Activated T-cell treated with anti-CD3 and anti-CD28 coated beads, Interleukin-2, amount 50 U/mL, for 1 hour (primary cell): ENCODE measurements at regions not wholly inside any gene's neighbourhood (a gene's known extent, or its start where the extent isn't known, plus 50 kb on each side); places are given as distances from the start of the nearest gene placed in this dataset.
"Not testable (repeated sequence)": the region's sequence is repeated elsewhere in the genome, so short reads cannot be mapped to it uniquely, and the experiment has no call there.

Experiments
- DNase-seq: peaks from one replicate; pipeline ENCODE4 v3.0.0-alpha.2; 2020

DNA sequence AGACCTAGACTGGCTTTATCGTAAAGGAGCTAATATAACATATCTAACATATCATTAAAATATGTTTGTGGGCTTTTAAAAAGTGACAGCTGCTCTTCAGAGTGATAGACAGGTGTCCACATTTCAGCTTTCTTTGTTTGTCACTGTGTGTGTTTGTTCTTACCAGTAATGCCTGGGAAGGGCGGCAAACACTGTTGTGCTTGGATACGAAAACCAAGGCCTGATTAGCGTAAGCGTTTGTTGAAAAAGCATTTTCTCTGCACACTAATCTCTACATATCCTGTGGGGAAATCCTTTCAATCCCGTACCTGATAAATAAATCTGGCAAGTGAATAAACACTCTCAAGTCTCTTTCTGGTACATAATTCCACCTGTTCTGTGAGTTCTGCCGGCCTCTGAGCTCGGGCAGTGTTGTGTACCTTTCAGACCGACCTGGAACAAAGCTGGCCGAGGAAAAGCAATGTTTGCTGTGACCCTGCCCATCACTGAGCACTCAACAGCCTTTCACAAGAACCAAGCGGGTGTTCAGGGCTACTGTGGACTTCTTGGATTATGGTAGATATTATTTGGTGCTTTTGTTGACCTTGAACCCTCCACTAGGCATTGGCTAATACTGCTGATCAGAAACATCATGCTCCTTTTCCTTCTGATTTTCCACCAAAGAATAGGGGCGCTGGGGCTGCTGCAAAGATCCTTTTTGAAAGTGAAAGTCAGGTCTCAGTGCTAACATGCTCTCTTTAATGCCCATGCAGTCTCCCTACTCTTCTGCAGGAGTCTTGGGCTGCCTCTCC lies 100.4 kb downstream of the CD83 start:
- no peak for DNase-seq

DNA sequence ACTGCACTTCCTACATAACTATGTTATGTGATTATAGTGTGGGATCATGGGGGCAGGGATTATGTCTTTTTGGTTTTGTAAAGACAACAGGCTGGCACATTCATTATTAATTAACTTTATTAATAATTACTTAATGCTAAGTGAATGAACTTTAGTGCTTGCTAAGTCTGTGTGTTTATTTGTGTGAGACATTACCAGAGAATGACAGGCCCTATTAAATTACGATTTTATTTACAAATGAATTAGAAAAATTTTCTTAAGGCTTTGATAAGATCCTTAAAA lies 100.9 kb downstream of the CD83 start:
- no peak for DNase-seq

DNA sequence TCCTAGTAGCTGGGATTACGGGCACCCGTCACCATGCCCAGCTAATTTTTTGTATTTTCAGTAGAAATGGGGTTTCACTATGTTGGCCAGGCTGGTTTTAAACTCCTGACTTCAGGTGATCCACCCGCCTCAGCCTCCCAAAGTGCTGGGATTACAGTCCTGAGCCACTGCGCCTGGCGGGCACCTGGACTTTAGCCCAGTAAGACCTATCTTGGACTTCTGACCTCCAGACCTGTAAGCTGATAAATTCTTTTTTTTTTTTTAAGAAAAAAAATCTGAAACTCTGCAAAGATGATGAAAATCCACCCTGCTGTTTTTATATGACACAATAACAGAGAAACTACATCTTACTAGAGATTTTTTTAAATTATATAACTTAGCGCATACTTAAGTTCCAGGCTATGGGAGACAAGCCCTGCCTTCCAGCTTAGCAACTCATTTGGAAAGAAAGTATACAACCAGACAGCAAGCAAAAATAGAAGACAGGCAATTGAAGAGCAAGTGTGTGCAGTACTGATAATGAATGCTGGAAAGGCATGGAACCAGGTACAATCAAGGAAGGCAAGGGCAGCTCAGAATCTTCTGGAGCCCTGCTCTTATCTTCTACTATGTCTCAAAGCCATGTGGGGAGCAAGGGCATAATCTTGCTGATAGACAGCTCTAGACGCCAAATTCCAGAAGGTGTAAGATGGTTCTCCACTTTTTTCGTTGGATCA lies 104.2 kb downstream of the CD83 start:
- DNase-seq, result no peak

DNA sequence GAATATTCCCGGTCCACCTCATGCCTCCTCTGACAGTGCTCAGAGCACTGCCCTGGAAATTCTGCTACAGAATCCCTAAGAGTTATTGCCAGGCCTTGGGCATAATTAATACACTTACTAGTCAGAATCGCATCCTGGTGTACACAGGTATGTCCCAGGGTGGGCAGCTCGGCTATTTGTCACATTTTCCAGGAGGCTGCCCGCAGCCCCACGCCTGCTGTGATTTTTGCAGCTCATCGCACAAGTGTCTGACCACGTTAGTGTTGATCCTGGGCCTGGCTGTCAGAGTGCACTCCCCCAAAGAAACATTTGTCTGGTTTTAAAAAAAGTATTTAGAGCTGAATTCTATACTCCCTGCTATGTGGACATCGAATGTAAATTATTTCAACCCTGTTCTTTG lies 105.4 kb downstream of the CD83 start:
- no peak for DNase-seq

DNA sequence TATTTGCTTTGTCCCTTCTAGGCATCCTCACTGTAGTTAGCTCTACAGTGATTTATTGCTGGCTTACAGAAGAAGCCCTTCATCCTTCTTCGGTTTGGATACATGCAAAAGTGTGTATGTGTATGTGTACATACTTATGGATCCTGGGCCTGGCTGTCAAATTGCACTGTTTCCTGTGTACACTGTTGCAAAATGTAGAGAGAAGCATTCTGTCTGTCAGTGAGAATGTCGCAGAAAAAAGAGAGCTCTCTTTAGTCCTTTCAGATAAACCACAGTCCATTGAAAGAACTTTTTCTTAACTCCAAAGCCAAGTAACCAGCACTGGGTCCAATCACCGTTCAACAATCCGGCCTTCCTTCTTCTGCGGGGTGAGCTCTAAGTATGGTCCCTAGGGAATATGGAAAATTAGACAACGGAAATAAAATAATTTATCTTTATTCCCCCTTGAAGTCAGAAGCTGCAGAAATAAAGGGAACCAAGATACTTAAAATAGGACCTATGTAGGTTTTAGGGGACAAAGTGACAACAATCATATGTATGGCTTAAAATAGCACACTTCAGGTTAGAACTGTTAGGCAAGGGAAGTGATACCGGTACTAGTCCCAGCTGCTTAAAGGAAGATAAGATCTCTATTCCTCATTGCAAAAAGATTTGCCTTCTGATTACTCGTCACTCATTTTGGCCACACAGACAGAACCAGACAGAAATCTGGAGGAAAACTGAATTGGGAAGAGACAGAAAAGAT lies 107.0 kb downstream of the CD83 start:
- no peak for DNase-seq

DNA sequence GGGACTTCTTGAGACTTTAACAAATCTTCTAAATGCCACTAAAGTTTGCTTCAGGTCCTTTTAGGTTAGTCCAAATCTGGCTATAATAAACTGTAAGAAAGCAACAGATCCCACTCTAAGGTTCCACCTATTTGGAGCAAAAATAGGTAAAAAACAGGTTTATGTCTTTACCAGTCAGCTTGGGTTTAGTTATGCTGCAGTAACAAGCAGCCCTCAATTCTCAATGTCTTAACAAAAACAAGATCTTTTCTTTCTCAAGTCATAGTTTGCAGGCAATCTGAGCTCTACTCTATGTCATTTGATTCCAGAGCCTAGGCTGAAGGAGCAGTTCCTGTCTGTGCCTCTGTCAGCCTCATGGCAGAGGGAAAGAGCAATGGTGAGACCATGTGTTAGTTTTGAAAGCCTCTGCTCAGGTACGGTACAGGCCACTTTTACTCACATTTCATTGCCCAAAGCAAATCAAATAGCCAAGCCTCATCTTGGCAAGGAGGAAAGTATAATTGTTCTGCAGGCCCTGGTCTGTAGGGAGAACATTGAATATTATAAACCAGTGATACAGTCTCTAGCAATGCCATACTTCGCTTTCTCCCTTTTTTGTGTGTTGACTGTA lies 108.6 kb downstream of the CD83 start:
- DNase-seq, result no peak

DNA sequence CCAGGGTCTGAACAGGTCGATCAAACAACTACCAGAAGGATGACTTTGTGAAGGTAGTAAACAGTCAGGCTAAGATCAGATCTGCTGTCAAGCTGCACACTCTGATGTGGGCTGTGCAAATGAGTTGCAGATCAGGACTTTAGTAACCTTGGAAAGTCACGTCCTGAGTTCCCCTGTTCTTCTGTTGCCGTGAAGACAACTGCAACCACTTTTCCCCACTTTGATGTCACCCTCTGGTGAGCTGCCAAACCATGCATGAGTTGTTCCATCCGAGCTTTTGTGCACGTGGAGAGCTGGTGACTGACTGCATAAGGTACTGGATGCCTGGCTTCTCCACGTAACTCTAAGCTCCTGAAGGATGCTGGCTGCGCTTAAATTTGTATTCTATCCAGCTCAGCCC lies 111.0 kb downstream of the CD83 start:
- DNase-seq, result no peak

DNA sequence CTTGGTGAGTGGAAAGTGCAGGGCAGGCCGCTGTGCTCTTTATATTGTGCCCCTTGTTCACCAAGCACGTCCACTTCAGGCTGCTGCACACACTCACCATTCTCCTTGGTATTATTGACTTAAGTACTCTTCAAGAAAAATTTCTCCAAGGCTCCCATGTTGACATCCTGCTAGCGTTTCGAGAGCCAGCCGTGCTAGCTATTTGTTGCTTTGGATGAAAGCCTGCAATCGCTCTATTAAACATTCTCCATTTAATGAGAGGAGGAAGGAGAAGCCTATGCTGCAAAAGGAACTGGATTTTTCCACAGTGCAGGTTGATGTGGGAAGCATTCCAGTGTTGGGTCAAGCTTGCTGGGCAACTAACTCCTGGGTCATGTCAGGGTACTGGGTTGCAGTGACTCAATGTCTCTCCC lies 113.5 kb downstream of the CD83 start:
- DNase-seq, result no peak

DNA sequence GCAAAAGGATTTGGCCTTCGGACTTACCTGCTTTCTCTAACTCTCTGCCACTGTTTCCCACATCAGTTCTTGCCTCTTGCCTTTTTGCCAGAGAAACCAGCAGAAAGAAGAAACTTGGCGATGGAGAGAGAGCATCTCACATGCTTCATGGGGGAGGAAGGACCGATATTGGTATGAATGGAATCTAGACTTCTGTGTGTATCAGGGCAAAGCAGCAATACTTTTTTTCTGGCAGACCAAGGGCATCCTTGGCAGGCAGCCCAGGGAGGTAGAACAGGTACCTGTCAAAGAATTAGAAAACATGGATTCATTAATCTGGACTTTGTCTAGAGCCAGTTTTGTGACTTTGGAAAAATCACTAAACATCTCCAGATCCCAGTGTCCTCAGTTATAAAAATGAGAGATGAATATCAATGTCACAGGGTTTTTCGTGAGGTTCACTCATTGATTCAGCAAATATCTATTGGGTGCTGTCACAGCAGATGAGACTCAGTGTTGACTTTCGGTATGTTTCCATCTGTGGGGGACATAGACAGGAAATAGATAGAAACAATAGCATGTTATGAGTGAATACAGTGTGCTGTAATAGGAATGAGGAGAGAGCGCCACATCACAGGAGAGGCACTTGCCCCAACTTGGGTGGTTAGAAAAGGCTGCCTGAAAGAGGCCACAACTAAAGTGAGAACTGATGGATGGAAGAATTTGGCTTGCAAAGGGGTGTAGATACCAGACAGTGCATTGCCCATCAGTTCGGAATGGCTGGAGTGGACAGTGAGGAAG lies 114.1 kb downstream of the CD83 start:
- DNase-seq, result no peak

DNA sequence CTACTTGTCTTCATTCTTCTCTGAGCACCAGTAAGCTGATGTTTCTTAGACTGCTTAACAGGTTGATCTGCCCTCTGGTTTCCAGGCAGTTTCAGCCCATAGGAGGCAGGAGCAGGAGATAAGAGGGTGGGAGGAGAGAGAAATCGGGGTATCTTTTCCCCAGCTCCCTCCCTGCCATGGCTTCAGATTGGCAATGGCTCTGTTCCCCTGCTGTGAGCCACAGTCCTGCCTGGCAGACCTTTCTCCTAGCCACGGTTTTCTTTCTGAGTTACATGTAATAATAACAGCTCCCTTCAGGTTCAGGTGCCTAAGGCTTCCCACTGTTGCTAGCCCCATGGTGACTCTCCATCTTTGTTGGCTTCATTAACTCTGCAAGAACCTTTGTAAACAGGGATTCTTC lies 115.3 kb downstream of the CD83 start:
- DNase-seq, result no peak

DNA sequence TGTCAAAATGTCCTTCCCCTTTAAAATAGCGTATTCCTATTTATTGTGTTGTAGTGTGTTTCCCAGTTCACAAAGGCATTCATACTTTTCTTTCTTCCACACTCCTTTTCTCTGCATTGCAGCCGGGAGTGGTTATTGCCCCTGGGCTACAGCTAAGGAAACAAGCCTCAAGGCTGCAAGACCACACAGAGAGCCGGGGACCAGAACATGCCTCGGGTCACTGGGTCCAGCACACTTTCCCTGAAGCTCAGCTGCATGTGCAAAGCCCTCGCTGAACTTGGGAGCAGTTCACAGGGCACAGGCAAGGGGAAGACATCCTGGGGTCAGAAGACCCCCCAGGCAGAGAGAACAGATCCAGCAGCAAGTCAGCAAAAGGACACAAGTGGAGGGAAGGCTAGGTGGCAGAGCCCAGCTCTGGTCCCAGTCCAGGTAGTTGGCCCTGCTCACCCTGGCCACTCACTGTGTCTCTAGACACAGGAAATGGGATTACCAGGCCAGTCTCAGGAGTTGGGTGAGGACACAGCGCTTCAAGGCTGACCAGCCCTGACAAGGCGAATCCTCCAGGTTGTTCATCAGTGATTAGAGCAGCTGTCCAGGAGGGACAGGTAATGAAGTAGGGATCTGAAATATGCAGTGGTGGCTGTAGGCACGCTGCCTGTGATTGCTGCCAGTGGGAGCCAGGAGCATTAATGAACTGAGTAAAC lies 118.2 kb downstream of the CD83 start:
- DNase-seq, result no peak

DNA sequence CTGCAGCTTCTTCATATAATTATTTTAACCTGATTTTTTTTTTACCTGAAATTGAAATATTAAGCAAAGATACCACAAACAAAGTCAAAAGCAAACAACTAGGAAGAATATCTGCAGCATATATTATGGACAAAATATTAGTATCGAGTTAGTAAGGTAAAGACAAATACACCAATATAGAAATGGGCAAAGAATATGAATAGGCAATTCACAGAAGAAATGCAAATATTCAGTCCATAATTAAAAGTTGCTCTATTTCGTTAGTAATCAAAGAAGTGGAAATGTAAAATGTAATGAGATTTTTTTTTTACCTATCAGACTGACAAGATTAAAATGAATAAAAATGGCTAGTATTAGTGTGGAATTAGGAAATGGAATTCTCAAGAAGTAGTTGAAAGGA lies 121.5 kb downstream of the CD83 start:
- DNase-seq, result no peak

DNA sequence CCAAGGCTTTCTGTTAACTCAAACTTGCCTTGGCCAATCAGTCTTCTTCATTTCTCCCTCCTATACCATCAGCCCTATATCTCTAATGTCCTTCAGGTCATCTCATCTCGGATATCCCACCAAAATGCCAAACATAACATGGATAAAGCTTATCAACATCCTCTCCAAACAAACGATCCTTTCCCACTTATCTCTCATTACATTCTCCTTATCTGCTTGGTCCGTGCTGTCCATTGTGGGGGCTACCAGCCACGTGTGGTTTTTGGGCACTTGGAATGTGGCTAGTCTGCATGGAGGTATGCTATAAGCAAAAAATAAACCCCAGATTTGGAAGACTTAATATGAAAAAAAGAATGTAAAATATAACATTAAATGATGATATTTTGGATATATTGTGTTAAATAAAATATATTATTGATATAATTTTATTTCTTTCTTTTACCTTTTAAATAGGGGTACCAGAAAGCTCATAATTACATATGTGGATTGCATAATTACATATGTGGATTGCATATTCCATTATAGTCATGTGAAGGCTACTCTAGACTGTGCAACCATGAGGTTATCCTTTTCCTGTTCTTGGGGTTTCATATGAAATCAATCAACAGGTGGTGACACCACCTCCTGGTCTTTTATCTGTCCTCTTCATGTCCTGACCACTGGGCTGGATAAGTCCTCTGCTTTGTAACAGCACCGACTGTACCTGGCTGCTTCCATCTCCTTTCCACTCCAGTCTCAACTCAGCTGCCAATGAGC lies 123.0 kb downstream of the CD83 start:
- no peak for DNase-seq

DNA sequence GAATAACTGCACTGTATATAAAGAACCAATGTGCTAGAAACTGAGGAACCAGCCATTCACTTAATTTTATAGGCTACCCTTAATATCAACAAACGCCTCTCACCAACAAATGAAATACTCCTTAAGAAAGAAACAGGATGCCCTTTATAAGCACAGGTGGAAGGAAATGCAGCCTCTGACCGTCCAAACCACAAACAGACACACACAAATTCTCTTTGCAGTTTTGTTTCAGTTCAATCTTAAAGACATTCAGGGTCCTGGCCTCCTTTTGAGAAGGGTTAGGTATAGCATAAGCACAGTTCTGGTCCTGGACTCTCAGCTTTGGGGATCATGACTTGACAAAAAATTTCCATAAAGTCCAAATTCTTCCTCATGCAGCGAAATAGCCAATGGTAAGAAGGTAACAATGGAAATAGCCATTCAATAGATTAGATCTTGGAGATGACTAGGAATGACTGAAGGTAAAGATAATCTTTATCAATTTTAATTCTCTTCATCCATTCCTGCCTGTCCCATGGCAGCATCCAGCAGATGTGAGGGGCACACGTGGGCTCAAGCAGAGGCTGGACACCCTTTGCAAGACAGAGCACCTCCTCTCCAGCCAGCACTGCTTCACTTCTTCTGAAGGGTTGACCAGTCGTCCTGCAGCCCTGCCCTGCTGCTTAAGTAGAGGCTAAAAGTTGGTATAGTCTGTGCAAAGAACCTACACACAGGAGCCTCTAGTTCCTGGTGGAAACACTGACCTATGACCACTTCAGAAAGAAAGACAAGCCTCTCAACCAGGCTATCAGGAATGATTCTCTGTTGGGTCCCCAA lies 123.9 kb downstream of the CD83 start:
- no peak for DNase-seq

DNA sequence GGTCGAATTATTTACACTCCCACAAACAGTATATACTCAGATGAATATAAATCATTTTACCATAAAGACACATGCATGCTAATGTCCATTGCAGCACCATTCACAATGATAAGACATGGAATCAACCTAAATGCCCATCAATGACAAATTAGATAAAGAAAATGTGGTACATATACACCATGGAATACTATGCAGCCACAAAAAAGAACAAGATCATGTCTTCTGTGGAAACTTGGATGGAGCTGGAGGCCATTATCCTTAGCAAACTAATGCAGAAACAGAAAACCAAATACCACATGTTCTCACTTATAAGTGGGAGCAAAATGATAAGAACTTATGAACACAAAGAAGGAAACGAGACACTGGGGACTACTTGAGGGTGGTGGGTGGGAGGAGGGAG lies 125.3 kb downstream of the CD83 start:
- DNase-seq, result not testable (repeated sequence)

DNA sequence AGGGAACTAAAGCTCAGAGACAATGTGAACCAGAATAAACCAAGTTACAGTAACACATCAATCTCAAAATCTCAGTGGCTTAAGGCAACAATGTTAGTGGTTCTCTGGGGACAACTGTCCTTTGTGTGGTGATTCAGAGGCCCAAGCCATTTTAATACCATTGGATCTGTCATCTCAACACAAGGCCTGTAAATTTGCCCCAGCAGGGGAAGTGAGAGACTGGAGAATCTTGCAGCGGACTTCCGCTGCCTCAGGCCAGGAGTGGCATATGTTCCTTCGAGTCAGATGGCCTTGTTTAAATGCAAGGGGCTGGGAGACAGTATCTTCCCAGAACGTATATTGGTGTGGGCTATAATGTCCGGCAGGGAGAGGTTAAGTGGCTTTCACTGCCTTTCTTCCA lies 126.0 kb downstream of the CD83 start:
- no peak for DNase-seq

DNA sequence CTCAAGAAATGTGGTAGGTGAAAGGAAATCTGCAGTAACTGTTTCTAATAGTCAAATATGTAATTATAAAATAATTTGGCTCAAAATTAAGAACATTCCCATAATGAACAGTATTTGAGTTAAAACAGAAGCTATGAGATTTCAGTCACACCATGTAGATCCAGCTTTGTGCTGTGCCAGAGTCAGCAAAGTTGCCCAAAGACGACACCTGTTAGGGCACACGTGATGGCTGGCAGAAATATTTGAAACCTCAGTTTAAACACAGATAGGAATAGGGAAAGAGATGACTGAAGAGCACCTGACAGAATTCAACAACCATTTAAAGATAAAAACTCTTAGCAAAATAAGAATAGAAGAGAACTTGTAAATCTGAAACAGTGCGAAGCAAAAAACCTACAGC lies 129.3 kb downstream of the CD83 start:
- no peak for DNase-seq

DNA sequence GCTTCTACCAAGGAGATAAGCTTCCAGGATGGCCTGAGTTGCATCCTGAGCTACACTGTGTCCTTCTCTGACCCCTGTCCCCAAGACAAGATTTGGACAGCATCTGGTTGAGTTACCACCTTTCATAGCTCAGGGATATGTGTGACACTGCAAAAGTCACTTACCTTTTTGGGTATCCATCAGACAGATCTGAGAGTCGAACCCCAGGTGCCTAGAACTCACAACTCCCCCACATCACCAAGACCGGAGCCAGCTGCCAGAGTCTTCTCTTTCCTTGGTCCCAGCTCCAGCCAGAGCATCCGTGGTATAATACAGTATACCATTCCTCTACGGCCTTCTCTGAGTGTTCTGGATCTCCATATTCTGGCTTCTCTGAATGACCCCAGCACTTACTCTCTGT lies 133.0 kb downstream of the CD83 start:
- DNase-seq, result no peak

DNA sequence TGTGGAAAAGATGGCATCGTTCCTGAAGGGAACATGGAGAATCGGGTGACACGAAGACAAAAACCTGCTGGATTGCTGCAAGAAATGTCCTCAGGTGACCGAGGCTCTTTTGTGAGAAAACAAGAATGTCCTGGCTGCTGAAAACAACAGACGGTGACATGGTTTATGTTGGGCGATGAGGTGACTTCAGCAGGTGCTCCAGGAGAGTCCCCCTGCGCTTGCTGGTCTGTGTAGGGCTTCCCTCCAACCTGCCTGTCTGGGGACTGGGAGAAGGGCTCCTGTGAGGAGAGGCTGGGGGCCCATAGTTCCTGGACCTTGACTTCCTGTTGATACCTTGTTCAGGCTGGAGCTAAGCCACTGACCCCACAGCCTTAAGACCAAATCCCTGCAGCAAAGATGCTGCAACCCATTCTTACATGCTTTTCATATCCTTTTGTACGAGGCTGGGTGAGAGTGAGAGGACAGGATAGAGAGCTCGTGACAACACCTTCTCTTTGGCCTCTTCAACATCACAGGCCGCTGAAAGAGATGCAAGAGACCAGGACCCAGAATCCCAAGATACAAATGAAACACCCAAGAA lies 134.8 kb downstream of the CD83 start:
- DNase-seq, result no peak

DNA sequence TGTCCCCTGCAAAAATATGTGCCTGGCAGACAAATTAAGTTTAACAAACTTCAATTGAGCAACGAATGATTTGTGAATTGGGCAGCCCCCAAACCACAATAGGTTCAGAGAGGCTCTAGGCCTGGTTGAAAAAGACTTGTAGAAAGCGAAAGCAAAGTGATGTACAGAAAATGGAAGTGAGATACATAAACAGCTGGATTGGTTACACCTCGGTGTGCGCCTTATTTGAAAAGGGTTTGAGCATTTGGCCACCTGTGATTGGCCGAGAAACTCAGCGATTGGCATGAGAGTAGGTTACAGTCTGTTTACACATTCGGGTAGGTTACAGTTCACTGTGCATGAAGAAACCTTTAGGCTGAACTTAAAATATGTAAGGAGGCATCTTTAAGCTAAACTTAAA lies 136.9 kb downstream of the CD83 start:
- DNase-seq, result no peak
